ENCODE measurements at regions not wholly inside any gene's neighbourhood (a gene's known extent, or its start where the extent isn't known, plus 50 kb on each side); places are given as distances from the start of the nearest gene placed in this dataset.
"Not testable (repeated sequence)": the region's sequence is repeated elsewhere in the genome, so short reads cannot be mapped to it uniquely, and the experiment has no call there.

DNA sequence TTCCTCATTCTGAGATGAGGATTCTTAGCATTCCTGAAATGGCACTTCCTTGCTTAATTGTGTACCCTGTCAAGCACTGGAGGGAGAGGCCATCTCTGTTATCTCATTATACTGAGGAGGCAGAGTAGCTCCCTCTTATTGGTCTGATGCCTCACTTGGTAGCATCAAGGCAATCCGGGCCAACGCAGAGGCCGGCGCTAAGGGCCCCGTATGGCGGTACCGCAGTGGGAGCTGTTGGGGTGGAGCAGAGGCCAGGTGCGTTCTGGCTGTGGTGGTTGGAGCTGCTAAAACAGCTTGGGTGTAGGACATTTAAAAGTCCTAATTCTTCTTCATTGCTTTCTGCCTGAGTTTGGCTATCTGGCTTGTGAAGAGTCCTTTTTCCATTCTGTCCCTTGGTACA, 333.7 kb upstream of the NPAP1 start:
- H3K4me1 Mint-ChIP-seq (ENCODE audit: insufficient read depth, unreplicated experiment); BruUV-seq (replicated peaks); POLR2A ChIA-PET; H3K27ac Mint-ChIP-seq (ENCODE audit: low read depth, unreplicated experiment); intact Hi-C loops (cut with micrococcal nuclease); H3K4me3 Mint-ChIP-seq (ENCODE audit: unreplicated experiment); H3K27me3 Mint-ChIP-seq (ENCODE audit: insufficient read depth, unreplicated experiment); DNase-seq (ENCODE audit: unreplicated experiment); CTCF ChIA-PET; H3K36me3 Mint-ChIP-seq (ENCODE audit: insufficient read depth, unreplicated experiment): not testable (repeated sequence)
- peaks cover 12% of the 10 kb centered on the region for H3K9me3 Mint-ChIP-seq (ENCODE audit: unreplicated experiment)

DNA sequence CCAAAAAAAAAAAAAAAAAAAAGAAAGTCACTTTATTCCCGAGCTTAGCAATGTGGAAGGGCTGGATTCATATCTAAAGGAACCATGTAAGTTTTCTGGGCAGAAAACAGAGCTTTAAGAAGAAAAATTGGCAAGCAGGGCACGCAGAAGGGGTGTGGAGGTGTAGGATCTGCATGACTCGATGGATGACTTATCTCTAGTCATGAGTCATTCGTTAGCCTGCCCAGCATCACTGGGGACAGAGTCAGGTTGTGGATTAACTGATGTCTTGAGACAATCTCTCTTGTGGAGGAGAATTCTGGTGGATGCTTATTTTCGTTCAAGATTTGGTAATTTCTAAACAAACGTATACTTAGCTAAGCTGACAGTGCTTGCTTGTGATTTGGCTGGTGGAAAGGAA, 322.8 kb upstream of the NPAP1 start:
- H3K9me3 Mint-ChIP-seq (ENCODE audit: unreplicated experiment); POLR2A ChIA-PET; H3K27ac Mint-ChIP-seq (ENCODE audit: low read depth, unreplicated experiment); BruUV-seq (replicated peaks); H3K4me3 Mint-ChIP-seq (ENCODE audit: unreplicated experiment); CTCF ChIA-PET; H3K27me3 Mint-ChIP-seq (ENCODE audit: insufficient read depth, unreplicated experiment); H3K36me3 Mint-ChIP-seq (ENCODE audit: insufficient read depth, unreplicated experiment); intact Hi-C loops (cut with micrococcal nuclease); H3K4me1 Mint-ChIP-seq (ENCODE audit: insufficient read depth, unreplicated experiment); DNase-seq (ENCODE audit: unreplicated experiment): not testable (repeated sequence)

DNA sequence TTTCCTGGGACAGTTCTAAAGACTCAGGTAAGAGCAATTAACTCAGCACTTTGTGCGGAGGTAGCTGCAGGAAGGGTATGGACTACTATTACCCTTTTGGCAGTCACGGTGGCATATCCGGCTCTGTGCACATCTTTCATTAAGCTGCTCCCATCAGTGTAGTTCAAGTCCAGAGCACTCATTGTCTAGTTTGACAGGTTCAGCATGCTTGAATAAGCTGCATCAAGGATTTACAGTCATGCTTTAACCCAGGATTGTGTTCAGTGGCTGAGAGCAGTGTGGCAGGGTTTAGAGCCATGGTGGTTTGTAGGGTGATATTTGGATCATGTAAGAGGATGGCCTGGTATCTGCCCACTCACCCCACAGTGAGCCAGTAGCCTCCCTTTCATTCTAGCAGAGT, 294.5 kb upstream of the NPAP1 start:
- BruUV-seq (replicated peaks); intact Hi-C loops (cut with micrococcal nuclease): not testable (repeated sequence)

DNA sequence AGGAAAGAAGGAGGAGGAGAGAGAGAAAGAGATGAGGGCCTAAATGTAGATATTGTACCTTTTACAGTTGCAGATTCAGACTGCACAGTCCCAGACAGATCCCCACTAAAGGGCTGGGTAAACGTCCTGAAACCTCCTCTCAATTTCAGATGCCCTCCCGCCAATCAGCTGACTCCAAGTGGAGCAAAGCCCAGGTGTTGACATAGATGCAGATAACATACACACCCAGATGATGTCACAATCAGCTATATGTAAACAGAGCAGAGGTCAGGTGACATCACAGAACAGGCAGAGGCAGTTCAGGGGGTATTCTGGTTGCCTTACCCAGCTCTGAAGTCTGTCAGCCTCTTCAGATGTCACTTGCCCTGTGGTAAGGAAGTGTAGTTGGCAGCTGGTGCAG, 290.3 kb upstream of the NPAP1 start:
- intact Hi-C loops (cut with micrococcal nuclease); BruUV-seq (replicated peaks); H3K36me3 Mint-ChIP-seq (ENCODE audit: insufficient read depth, unreplicated experiment); DNase-seq (ENCODE audit: unreplicated experiment); POLR2A ChIA-PET; H3K27ac Mint-ChIP-seq (ENCODE audit: low read depth, unreplicated experiment); H3K4me3 Mint-ChIP-seq (ENCODE audit: unreplicated experiment); CTCF ChIA-PET; H3K4me1 Mint-ChIP-seq (ENCODE audit: insufficient read depth, unreplicated experiment); H3K9me3 Mint-ChIP-seq (ENCODE audit: unreplicated experiment); H3K27me3 Mint-ChIP-seq (ENCODE audit: insufficient read depth, unreplicated experiment): not testable (repeated sequence)

More for the DNA sequence above, 294.5 kb upstream of the NPAP1 start:
- DNase-seq (ENCODE audit: unreplicated experiment); CTCF ChIA-PET; H3K4me3 Mint-ChIP-seq (ENCODE audit: unreplicated experiment); POLR2A ChIA-PET; H3K27ac Mint-ChIP-seq (ENCODE audit: low read depth, unreplicated experiment); H3K4me1 Mint-ChIP-seq (ENCODE audit: insufficient read depth, unreplicated experiment); H3K36me3 Mint-ChIP-seq (ENCODE audit: insufficient read depth, unreplicated experiment); H3K27me3 Mint-ChIP-seq (ENCODE audit: insufficient read depth, unreplicated experiment): not testable (repeated sequence)
- peaks cover 26% of the 10 kb centered on the region for H3K9me3 Mint-ChIP-seq (ENCODE audit: unreplicated experiment)

DNA sequence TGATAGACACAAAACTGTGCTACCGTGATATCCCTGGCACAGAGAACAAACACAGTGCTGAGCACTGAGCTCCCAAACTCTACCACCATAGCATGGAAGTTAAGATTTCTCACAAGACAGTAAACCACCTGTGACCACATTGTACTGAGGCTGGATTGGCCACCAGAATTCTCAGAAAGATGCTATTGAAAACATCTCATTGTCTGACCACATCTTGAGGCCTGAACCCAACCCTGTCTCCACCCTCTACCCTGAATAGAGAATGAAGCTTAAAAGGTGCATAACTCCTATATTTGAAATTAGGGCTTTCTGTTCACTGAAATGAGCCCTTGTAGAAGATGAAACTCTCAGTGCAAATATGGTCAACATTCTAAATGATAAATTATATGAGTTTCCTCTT, 281.3 kb upstream of the NPAP1 start:
- Mint-ChIP-seq H3K9me3 (ENCODE audit: unreplicated experiment) (no peaks in the 10 kb centered on the region), H3K27me3 (ENCODE audit: insufficient read depth, unreplicated experiment) (no peaks in the 10 kb centered on the region), H3K36me3 (ENCODE audit: insufficient read depth, unreplicated experiment) (no peaks in the 10 kb centered on the region), H3K4me1 (ENCODE audit: insufficient read depth, unreplicated experiment) (no peaks in the 10 kb centered on the region), H3K27ac (ENCODE audit: low read depth, unreplicated experiment) (no peak overlapping the region), H3K4me3 (ENCODE audit: unreplicated experiment) (no peak overlapping the region)
- intact Hi-C loops (cut with micrococcal nuclease), result no loop called here
- TF ChIP-seq, protein P1, sequence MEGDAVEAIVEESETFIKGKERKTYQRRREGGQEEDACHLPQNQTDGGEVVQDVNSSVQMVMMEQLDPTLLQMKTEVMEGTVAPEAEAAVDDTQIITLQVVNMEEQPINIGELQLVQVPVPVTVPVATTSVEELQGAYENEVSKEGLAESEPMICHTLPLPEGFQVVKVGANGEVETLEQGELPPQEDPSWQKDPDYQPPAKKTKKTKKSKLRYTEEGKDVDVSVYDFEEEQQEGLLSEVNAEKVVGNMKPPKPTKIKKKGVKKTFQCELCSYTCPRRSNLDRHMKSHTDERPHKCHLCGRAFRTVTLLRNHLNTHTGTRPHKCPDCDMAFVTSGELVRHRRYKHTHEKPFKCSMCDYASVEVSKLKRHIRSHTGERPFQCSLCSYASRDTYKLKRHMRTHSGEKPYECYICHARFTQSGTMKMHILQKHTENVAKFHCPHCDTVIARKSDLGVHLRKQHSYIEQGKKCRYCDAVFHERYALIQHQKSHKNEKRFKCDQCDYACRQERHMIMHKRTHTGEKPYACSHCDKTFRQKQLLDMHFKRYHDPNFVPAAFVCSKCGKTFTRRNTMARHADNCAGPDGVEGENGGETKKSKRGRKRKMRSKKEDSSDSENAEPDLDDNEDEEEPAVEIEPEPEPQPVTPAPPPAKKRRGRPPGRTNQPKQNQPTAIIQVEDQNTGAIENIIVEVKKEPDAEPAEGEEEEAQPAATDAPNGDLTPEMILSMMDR (IDR thresholded peaks at IDR 0.05; ENCODE audit: unreplicated experiment), result no peak
- no peak for DNase-seq (ENCODE audit: unreplicated experiment)
- CTCF ChIA-PET, result no interaction called here
- POLR2A ChIA-PET, result no interaction called here
- no TSS peak for BruUV-seq (replicated peaks)

DNA sequence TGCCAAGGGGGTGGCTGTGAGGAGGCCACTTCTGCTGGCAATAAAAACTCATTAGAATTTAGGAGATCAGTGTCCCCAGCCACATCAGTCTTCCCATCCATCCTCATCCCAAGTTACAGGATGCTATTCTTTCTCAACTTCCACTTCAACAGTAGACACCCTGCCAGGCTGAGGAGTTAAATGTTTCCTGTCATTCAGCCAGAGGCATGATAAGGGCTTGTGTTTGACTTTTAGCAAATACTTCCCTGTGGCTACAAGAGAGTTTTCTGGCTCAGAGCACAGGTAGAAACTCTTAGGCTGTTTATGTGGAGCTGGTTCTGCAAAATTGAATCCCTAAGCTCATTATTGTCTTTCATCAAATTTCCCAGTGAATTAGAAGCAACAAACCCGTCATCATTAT, 262.9 kb upstream of the NPAP1 start:
- DNase-seq (ENCODE audit: unreplicated experiment); H3K36me3 Mint-ChIP-seq (ENCODE audit: insufficient read depth, unreplicated experiment); H3K27me3 Mint-ChIP-seq (ENCODE audit: insufficient read depth, unreplicated experiment); intact Hi-C loops (cut with micrococcal nuclease); CTCF ChIA-PET; BruUV-seq (replicated peaks); H3K27ac Mint-ChIP-seq (ENCODE audit: low read depth, unreplicated experiment); H3K4me1 Mint-ChIP-seq (ENCODE audit: insufficient read depth, unreplicated experiment); H3K4me3 Mint-ChIP-seq (ENCODE audit: unreplicated experiment): not testable (repeated sequence)
- POLR2A ChIA-PET, result interaction anchor here (0.6 kb wide), 1 partner anchor 1020 kb away, joined by 3 read pairs; no protein-coding TSS in a partner anchor
- peaks cover 16% of the 10 kb centered on the region for H3K9me3 Mint-ChIP-seq (ENCODE audit: unreplicated experiment)

DNA sequence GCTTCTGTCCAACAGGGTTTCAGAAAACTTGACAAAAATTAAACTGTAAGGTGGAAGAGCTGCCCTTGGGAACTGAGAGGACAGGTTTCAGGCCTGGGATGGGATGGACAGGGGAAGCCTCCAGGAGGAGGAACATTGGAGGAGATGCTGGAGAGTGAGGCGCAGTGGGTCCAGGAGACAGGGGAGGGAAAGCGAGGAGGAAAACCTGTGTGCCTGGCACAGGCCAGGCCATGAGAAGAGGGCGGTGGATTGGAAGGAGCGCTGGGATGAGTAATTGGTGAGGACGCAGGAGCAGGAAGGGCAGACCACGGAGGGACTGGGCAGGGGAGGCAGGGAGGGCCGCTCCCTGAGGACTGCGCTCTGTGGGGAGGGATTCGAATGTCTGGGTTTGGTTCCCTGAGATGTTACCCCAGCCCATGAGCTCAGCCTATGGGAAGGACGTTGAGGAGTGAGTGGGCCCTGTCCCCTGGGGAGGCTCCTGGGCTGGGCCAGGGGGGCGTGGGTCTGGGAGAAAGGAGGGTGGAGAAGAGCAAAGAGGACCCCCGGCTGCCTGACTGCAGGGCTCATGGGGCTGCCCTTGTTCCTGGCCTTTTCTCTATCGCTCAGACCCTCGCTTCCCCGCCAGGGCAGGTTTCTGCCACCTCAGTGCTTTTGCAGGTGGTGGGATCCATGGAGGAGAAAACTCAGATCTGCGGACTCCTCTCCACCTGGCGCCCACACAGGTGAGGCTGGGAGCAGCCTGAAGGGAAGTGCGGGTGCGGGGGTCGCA, 249.1 kb upstream of the NPAP1 start:
- H3K4me3 Mint-ChIP-seq (ENCODE audit: unreplicated experiment); intact Hi-C loops (cut with micrococcal nuclease); H3K36me3 Mint-ChIP-seq (ENCODE audit: insufficient read depth, unreplicated experiment); BruUV-seq (replicated peaks); POLR2A ChIA-PET; H3K27ac Mint-ChIP-seq (ENCODE audit: low read depth, unreplicated experiment); H3K9me3 Mint-ChIP-seq (ENCODE audit: unreplicated experiment); DNase-seq (ENCODE audit: unreplicated experiment); H3K4me1 Mint-ChIP-seq (ENCODE audit: insufficient read depth, unreplicated experiment); CTCF ChIA-PET; H3K27me3 Mint-ChIP-seq (ENCODE audit: insufficient read depth, unreplicated experiment): not testable (repeated sequence)

DNA sequence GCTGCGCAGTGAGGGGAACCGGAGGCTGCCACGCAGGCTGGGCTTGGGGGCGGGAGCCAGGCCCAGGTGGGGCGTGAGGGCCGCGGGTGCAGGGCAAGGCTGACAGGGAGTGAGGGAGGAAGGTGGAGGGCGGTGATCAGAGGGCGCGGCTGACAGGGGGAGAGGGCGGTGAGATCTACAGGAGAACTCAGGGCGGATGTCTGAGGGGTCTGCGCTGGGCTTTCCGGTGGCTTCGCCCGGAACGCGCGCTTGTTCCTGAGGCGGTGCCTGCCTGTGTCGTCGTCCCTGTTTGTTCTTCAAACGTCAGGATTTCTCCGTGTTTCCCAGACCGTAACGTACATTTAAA, 248.5 kb upstream of the NPAP1 start:
- BruUV-seq (replicated peaks); H3K4me3 Mint-ChIP-seq (ENCODE audit: unreplicated experiment); CTCF ChIA-PET; intact Hi-C loops (cut with micrococcal nuclease); DNase-seq (ENCODE audit: unreplicated experiment); H3K9me3 Mint-ChIP-seq (ENCODE audit: unreplicated experiment); H3K27me3 Mint-ChIP-seq (ENCODE audit: insufficient read depth, unreplicated experiment); H3K27ac Mint-ChIP-seq (ENCODE audit: low read depth, unreplicated experiment); POLR2A ChIA-PET; H3K36me3 Mint-ChIP-seq (ENCODE audit: insufficient read depth, unreplicated experiment); H3K4me1 Mint-ChIP-seq (ENCODE audit: insufficient read depth, unreplicated experiment): not testable (repeated sequence)

DNA sequence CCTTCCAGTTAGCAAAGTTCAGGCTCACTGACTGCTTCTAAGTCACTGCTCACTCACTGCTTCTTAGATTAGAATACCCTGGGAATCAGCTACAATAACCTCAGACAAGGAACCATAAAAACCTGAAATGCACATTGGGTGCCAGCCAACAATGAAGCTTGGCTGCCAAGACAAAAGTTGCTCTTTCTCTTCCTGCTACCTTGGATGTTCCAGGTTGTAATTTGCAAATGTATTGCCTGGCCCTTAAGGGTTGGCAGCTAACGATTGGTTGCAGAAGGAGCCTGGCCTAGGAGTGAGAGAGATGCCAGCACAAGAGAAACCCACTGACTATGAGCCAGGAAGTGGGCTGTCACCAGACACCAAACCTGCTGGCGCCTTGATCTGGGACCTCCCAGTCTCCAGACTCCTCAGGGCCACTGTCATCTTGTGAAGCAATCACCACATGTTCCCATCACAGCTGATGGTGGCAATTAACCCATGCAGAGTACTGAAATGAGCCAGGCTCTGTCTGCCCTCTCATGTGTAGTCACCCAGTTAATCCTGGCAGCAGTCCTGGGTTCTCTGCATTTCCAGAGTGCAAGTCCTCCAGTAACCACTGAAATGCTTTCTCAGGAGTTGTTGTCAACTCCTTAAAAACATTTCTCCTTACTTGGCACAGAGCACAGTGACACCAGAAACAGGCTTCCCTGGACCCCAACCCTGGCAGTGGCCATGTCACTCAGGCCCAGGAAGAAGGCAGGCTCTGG, 240.3 kb upstream of the NPAP1 start:
- H3K27ac Mint-ChIP-seq (ENCODE audit: low read depth, unreplicated experiment); BruUV-seq (replicated peaks); H3K27me3 Mint-ChIP-seq (ENCODE audit: insufficient read depth, unreplicated experiment); H3K4me1 Mint-ChIP-seq (ENCODE audit: insufficient read depth, unreplicated experiment); H3K9me3 Mint-ChIP-seq (ENCODE audit: unreplicated experiment); DNase-seq (ENCODE audit: unreplicated experiment); H3K36me3 Mint-ChIP-seq (ENCODE audit: insufficient read depth, unreplicated experiment); H3K4me3 Mint-ChIP-seq (ENCODE audit: unreplicated experiment); CTCF ChIA-PET; POLR2A ChIA-PET; intact Hi-C loops (cut with micrococcal nuclease): not testable (repeated sequence)
